ENCODE measurements at regions not wholly inside any gene's neighbourhood (a gene's known extent, or its start where the extent isn't known, plus 50 kb on each side); places are given as distances from the start of the nearest gene placed in this dataset.

DNA sequence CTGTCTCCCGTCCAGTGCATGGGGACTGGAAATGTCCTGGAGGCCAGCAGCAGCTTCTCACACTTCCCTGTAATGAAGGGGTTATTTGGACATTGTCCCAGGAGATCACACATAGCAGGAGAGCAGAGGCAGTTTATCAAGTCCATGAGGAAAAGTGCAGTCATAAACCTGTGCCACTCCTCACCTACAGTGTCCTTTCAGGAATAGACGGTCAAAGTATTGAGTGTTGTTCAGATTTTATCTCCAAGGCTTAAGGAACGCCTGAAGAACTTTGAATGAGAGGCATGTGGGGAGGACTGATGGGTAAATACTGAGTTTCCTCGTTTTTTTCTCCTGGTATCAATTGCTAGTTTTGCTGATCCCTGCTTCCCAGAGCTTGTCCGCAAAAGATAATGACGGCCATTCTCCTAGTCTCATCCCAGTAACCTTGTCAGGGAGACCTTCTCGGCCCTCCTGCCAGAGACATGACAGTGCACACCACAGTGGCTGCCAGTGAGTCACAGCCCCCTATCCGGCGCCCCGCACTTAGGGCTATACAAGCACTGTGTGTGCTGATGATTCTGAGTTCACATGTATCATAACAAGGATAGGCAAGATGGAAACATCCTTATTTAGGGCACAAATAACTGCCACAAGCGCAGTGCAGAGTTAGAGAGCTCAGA is 495.5 kb upstream of the MGMT start:
- DNase-seq (ENCODE audit: low spot score), result no peak

DNA sequence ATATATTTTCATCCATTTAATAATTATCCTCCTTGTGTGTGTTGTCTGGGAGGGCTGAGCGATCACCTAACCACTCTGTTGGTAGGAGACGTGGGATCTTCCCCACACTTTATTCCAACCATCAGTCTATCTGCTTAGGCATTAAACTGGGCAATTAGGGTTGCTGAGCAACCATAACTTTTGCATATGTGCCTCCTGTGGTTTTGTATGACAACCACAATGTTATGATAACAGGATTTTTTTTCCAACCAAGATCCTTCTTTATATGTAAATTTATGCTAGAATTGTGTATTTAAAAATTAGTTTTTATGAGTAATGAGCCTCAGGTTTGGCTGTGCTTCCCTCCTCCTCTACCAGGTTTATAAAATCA is 495.0 kb upstream of the MGMT start:
- DNase-seq (ENCODE audit: low spot score), result no peak

DNA sequence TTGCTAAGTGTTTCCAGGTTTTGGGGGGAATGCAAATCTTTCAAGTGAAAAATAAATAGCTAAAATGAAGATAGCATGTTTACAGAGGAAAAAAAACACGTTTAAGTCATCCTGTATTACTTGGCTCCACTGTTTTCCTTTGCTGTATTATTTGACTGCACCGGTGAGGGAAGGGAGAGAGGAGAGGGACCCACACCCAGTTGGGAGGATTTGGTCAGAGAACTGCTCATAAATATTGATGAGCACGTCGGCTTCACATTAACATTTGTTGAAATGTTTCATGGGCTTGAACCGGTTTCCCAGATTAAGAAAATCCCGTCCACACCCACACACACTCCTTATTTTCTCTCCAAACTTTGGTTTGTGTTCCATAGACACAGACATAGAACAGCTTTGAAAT is 493.8 kb upstream of the MGMT start:
- DNase-seq (ENCODE audit: low spot score), result no peak

DNA sequence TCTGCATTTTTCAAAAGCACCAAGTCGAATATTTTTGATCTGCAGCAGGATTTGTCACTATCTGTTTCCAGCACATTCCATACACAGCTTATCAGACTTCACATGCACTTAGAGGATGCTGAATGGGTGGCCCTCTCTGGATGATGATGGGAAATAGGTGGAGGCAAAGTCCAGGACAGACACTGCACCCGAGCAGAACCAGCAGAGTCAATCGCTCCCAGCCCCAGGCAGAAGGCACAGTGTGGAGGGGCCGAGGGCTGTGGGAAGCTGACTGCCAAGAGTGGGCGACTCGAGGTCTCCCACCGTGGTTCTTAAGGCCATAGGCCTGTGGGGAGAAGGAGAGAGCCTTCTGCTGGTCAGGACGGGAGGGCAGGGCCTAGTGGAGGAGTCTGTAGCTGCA is 490.2 kb upstream of the MGMT start:
- DNase-seq (ENCODE audit: low spot score), result no peak

DNA sequence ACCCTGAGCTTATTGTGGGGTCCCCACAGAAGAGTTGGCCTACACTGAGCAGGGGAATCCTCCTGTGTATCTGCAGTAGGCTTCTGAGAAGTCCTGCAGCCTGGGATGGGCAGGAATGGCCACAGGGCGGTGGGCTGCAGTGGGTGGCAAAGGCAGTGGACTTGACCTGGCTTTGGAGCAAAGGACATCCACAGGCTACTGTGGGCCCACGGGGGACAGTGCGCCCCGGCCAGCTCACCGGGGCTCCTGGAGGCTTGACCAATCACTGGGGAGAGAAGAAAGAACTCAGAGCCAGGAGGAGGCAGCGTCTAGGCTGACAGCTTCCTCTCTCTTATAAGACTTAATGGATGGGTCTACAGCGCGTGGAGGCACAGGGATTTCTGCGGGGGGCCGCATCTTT is 488.8 kb upstream of the MGMT start:
- DNase-seq (ENCODE audit: low spot score), result no peak

DNA sequence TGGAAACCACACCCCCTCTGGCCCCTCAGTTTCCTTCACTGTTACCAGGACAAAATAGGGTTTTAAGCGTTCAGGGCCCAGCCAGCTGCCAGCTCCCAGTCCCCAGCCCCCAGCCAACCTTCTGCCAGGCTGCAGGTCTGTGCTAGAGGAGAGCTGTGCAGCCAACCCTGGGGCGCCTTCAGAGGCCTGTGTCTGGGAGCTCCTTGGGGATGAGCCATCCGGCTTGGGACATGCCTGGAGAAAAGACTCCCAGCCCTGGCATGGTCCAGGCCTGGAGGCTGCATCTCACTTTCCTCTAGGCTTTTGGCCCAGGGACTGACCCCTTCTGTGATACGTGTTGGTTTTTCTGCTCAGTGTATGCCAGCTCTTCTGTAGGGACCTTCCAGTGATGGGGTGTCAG is 487.6 kb upstream of the MGMT start:
- no peak for DNase-seq (ENCODE audit: low spot score)

DNA sequence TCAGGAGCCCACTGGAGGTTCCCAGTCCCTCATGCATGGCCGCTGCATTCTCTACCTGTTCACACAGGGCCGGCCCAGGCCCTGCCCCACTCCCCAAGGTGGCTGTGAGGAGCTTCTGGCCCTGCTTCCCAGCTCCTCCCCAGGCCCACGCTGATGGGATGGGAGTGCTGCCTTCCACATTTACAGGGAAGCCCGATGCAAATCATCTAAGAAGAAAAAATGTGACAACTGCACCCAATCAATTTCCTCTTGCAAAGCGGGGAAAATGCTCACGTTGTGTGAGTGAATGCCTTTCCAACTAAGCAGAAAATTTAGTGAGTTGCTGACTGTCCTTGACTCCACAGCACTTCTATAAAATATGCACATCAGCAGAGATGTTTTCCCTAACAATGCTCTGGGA is 485.8 kb upstream of the MGMT start:
- DNase-seq (ENCODE audit: low spot score), result no peak

DNA sequence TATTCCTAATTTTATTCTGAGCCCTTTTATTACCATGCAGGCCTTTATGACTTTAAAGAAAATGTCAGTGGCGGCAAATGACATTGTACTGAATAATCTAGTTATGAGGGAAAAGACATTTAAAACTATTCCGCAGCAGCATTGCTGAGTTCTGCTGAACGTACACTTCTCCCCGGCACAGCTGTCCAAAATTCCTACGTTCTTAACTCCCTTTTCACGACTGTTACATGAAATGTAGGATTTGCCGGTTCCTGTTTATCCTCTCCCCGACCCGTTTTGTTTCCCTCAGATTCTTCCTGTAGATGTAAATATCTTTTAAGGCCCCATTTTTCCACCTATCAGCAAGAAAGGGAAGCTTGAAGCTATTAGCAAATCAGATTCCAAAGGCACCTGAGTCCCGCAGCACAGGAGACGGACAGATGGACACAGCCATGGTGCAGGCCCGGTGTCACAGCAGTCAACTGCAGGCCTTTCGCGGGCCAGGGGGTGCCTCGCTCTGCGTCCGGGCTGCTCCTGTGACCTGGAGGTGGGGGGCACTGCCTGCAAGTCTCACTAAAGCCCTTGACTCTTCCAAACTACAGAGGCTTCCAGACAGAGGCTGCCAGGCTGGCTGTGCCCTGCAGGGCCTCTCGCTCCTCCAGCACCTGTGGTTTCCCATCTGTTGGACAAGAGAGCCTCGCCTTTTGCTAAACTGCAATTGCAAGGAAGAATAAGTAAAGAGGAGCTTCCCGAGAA is 485.0 kb upstream of the MGMT start:
- no peak for DNase-seq (ENCODE audit: low spot score)

DNA sequence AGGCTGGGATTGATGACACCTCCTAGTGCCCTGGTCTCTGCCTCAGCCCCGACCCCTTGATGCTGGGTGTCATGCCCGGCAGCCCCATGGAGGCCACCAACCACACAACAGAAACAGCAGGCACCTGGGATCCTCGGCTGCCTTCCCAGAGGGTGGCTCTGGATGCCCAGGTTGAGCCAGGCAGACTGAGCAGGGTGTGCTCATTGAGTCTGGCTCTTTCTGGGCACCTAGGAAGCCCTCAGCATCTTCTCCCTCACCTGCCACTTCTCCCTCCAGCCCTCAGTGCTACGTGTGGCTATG is 484.5 kb upstream of the MGMT start:
- no peak for DNase-seq (ENCODE audit: low spot score)

DNA sequence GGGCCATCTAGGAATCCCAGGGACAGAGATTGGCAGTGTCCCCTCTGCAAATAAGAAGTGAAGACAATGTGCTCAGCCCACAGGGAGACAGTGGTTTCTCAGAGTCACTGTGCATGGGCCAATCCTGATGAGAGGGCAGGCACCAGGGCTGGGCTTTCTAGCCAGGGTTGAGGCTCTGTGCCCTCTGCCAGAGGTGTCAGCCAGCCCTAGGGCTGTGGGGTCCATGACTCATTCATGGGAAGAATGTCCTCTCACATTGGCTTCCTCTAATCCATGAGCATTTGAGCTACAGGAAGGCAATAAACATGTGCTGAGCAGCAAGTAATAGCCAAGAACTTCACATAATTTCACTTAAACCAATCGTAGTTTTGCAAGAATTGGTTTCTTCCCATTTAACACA is 482.0 kb upstream of the MGMT start:
- no peak for DNase-seq (ENCODE audit: low spot score)

DNA sequence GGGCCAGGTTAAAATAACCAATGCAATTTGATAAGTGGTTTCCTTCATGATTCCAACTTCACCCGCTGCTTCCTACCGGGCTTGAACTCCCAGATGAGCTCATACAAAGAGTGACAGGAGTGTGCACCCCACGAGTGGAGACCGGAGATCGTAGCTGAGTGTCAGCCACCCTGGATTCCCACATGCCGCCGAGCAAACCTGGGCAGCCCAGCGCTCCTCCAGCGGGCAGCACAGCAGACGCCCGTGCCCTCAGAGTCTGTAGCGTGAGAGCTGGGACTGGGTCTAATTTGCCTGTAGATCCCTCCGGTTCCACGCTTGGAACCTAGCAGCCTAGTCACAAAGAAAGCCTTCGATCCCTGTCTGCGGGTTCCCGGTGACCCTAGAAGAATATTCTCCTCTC is 476.1 kb upstream of the MGMT start:
- DNase-seq (ENCODE audit: low spot score), result no peak

DNA sequence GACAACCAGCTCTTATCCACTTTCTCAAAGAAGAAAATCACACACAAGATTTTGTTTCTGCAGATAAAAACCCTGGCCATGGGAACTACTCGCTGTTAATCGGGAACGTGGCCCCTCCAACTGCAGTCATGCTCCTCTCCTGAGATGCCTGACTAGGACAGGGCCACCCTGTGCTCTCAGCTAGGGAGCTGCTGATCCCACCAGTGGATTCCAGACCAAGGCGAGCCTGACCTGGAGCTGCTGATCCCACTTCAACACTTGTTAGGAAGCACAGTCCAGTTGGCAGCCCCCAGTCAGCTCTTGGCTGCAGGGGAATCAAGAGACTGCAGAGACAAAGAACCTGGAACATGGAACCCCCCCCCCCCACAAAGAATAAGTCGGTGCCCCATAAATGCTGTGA is 474.3 kb upstream of the MGMT start:
- no peak for DNase-seq (ENCODE audit: low spot score)

DNA sequence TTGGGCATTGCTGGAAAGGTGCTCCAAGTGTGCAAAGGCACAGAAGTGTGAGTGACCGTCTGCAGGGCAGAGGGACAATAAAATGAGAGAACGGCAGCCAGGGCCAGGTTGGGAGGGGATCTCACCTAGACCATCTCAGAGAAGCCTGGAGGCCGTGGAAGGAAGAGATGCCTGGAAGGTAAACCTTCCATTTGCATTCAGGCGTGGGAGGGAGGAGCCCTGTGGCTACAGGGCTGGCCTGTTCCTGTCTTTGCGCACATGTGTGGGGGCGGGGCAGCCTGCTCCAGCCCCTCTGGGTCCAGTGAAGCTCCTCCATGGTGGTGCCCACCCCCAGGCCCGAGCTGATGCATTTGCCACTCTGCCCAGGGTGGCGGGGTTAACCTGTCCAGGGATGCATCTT is 473.6 kb upstream of the MGMT start:
- no peak for DNase-seq (ENCODE audit: low spot score)

DNA sequence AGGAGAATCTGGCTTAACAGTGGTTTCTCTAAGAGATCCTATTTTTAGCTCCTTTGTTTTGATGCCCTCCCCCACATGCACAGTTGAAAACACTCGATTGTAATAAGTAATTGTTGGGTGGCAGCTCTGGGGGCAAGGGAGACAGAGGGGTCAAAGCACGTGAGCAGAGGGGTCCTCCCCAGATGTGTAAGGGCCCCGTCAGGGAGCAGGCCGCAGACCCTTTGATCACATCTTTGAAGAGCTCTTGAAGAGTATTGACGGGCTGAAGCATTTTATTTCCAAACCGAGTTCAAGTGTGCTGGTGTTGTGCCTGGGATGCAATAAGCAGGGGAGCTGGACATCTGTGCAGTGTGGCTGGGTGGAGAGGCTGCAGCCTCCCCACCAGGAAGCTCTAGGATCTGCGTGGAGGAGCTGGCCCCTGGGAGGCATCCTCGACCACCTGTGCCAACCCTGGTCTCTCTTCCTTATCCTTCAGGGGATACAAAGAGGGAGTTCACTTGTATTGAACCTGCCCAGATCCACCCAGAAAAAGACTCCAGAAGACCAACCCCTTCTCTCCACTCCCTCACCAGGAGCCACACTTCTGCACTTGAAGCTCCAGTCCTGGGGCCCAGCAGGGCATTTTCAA is 473.0 kb upstream of the MGMT start:
- DNase-seq (ENCODE audit: low spot score), result no peak

DNA sequence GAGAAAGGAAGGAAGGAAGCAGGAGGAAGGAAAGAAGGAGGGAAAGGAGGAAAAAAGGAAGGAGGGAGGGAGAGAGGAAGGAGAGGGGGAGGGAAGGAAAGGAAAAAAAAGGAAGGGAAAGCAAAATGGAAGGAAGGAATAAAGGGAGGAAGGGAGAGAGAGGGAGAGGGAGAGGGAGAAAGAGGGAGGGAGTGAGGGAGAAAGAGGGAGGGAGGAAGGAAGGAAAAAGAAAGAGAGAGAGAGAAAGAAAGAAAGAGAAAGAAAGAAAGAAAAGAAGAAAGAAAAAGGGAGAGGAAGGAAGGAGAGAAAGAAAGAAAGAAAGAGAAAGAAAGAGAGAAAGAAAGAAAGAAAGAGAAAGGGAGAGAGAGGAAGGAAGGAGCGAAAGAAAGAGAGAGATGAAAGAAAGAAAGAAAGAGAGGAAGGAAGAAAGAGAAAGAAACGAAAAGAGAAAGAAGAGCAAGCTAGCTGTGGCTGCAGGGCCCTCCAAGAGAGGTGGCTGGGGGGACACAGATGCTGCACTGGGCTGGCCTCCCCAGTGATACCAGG is 472.4 kb upstream of the MGMT start:
- DNase-seq (ENCODE audit: low spot score), result no peak

DNA sequence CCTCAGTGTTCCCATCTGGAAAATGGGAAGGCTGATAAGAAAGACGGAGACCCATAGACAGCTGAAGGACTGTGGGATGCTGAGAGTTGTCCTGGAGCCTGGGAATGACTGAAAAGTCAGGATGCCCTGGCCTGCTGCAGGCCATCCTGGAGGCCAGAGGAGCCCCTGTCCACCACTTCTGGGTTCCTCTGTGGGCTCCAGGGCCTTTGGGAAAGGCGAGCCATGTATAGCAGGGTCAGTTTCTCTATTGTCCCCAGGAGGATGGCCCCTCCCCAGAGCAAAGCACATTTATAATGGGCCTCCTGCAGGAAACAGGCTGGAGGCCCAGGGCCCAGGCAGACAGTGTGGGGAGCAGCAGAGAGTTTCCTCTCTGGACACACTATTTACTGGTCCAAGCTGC is 471.4 kb upstream of the MGMT start:
- DNase-seq (ENCODE audit: low spot score), result no peak

DNA sequence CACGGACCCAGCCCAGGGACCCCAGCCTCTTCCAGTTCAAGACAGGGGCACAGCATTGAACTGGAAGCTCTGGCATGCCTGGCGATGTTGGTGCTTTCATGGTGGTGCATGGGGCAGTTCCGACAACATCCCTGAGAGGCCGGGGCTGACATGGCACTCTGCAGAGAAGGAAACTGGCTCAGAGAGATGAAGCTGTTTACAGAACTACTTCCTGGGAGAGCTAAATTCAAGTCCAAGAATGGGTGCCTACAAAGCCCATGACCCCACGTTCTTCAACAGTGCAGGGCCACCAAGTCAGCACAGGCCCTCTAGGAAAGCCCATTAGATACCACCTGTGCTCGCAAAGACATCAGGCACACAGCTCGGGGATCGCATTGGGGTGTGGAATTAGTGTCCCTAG is 470.9 kb upstream of the MGMT start:
- no peak for DNase-seq (ENCODE audit: low spot score)

DNA sequence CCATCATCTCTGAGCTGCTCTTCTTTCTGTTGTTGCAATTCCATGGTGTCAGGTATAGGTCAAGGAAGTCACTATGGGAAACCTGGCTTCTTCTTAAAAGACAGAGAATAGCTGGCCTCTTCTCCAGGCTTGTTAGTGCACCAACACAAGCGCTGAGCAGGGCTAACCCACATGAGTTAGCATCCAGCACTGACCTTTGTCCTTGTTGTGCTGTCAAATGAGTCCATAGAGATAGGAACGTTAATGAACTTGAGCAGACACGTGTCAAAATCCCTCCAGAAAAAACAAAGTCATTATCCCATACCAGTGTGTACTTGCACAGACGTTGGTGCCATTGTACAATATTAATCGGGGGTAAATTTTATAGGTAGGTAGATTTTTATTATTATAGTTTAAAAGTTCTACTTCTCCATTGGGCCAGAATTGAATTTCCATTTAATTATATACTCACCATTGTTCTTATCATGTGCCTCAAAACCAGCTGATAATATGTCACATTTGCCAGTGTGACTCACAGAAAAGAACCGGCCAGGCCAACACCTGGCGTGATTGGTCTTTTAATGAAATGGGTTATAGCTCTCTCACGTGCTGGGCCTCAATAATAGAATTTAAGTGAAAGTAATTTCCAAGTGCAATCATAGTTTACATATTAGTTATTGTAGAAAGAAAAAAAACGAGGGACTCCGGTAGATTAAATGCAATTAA is 468.8 kb upstream of the MGMT start:
- DNase-seq (ENCODE audit: low spot score), result no peak

DNA sequence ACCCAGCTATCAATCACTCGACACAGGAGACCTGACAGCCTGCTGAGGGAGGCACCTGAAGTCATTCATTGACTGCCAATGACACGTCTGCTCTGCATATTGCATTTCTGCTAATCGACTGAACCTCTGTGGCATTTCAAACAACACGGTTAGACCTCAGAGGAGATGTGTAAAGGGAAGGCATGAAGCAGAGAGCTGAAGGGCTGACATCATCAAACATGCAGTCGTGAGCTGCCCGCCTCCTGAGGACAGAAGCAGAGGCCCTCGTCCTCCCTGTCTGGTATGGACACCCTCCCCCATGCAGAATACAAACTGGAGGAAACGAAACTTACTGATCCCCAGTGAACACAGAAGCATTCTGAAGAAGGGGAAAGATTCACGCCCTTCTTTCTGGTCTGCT is 462.6 kb upstream of the MGMT start:
- no peak for DNase-seq (ENCODE audit: low spot score)

DNA sequence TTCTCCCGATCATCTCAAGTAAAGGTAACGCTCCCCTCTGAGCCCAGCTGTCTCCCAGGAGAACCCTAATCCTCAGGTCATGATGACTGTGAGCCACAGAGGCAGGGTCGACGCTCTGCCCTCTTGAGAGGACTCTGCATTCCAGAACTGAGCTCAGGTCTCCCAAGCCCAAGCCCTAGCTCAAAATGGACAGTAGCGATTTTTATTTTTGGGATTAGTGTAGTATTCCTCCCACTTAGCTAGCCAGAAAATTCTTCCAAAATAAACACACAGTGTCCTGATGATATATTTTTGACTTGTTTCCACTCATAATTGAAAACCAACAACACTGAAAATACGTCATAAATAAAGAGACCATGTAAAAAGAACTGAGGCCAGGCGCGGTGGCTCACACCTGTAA is 462.0 kb upstream of the MGMT start:
- no peak for DNase-seq (ENCODE audit: low spot score)

DNA sequence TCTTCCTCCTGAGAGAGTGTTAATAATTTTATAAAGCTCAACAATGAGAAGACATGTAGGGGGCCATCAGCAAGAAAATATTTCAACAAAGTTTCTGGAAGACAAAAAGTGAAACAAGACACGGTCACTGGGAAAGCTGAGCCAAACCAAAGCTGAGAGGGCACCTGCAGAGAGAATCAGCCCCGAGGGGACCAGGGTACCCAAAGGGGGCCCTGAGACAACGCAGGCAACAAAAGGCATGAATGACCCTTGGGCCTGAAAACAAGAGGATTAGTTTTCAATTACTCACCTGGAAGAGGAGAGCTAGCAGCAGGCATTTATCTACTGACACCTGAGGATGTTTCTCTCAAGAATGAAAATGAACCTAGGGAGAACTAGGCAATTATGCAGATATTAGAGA is 461.2 kb upstream of the MGMT start:
- no peak for DNase-seq (ENCODE audit: low spot score)

DNA sequence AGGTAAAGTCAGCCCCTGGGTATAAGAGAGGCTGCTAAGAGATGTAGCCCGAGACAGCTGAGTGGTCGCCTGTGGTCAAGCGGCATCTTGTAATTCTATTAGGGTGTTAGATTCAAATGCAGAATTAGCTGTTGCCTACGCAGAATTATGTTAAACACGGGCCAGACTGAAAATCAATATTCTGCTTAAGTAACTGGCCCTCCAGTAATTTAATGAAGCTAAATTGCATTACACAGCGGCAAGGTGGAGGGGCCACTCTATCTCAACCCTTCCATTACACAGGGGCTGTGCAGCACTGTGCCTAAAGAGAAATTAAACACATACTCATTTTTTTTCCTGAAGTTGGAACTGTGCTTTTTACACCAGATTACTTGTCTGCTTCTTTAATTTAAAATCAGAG is 448.5 kb upstream of the MGMT start:
- no peak for DNase-seq (ENCODE audit: low spot score)

DNA sequence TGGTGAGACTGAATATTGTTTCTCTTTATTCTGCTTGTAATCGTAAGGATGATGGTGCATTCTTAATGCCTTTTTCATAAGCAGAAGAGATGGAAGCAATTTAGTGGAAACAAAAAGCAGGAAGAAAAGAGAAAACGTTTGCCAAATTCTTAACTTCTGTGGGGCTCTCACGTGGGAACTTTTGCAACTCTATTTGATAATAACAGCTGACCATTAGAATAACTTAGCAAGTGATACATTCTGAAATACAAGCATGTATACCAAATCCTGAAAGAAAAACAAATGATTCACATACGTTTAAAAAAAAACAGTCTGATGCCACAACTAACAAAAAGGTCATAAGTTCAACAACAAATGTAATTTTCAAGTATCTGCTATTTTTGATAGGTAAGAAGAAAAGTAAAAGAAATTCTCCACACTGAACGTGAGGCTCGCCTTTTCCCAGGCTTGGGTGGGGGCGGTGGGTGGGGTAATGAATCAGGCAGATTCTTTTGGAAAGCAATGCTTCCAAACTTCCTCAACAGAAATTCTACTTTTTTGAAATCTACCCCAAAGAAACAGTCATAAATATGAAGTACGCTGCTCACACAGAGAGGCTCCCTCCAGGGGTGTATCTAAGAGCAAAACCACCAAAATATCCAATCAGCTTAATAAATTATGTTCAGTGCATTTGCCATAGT is 446.2 kb upstream of the MGMT start:
- no peak for DNase-seq (ENCODE audit: low spot score)
